NCI-H82 treated with DMSO at 0.1 percent for 48 hours (cell line): ENCODE measurements at regions not wholly inside any gene's neighbourhood (a gene's known extent, or its start where the extent isn't known, plus 50 kb on each side); places are given as distances from the start of the nearest gene placed in this dataset.
"Not testable (repeated sequence)": the region's sequence is repeated elsewhere in the genome, so short reads cannot be mapped to it uniquely, and the experiment has no call there.

ENCODE experiments used
- DNase-seq: peaks from one replicate; lab custom pipeline; 2025; ENCODE audit not compliant: unreplicated experiment; lab: John Stamatoyannopoulos, UW

DNA sequence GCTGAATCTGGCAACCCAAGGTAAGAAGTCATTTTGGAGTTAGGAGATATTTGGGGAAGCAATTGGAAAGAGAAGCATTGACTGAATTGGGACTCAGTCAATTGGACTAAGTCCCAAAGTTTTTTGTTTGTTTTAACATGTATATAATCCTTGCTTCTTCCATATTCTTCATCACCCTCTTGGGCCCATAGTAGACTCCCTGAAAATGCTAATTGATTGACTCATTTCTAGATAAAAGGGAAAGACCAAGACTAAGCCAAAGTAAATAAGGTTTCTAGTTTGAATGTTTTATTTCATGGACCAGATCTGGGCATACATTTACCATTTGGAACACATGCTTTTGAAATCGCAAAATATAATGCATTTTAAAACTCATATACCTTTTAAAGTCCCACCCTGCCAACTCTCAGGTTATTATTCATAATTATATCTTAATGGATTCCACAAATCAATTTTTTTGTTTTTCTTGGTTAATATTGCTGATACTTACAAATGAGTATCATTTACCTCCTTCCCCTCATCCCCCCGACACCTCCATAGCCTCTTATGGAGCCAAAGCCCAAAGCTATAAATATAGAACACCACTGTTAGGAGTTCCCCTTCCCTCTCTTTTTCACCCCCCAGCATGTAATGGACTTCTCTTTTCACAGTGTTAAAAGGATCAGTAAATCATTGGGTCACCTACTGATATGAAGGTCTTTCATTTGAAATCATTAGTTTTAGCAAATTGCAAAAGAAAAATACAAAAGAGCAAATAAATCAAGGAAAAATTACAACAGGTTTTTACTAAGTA, 674.0 kb upstream of the SOX9 start:
- no peak for DNase-seq

DNA sequence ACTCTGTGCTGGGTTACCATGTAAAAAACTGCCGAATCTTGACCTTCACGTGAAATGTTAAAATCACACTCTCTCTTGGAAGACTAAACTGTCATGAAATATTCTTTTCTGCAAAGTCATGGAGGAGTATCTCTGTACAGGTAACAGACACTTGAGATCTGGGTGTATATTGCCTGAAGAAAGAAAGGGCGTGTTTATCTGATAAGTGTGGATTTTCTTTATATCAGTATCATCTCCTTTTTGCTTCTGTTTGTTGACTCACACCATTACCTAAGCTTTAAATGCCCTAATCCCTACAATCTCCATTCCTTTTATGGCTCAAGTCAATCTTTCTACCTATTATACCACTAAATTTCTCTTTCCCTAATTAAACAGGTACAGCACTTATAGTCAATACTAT, 673.2 kb upstream of the SOX9 start:
- no peak for DNase-seq

DNA sequence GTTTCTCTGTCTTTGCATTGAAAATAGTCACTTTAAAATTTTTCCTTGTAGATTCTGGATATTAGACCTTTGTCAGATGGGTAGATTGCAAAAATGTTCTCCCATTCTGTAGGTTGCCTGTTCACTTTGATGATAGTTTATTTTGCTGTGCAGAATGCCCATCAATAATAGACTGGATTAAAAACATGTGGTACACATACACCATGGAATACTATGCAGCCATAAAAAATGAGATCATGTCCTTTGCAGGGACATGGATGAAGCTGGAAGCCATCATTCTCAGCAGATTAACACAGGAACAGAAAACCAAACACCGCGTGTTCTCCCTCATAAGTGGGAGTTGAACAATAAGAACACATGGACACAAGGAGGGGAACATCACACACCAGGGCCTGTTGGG, 670.2 kb upstream of the SOX9 start:
- DNase-seq = not testable (repeated sequence)

DNA sequence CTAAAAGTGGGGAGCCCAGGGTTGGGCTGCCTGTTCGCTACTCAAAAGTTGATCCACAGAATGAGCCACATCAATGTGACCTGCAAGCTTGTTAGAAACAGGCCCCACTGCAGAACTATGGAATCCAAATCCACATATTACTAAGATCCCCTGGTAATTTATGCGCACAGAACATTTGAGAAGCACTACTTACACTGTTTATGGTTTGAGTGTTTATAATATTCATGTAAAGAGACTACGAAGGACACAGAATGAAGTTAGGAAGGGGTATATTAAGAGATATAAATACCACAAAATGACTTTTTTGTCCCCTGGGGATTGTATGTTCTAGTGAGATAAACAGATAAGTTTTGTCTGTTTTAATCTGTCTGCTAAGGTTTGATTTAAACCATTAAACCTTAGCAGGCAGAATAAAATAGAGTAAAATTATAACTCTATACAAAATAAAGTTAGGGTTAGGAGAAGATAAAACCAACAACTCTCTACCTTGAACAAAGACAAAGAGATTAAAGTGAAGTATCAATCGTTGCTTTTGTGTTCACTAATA, 666.9 kb upstream of the SOX9 start:
- DNase-seq = no peak

DNA sequence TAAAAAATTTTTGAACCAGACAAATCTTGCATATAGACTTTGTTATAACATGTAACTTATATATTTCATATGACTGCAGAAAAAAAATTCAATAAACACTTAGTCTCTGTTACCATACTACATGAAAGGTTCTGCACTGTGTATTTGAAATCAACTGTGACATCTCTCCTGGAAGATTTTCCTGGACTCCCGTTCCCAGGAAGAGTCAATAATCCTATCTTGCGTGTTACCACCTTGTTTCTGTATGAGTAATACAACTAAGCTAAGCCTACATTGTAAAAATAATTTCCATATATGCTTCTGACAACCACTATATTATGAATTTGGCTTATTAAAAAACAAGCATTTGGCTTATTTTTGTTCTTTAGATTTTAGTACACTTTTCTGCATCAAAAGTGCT, 665.6 kb upstream of the SOX9 start:
- no peak for DNase-seq

DNA sequence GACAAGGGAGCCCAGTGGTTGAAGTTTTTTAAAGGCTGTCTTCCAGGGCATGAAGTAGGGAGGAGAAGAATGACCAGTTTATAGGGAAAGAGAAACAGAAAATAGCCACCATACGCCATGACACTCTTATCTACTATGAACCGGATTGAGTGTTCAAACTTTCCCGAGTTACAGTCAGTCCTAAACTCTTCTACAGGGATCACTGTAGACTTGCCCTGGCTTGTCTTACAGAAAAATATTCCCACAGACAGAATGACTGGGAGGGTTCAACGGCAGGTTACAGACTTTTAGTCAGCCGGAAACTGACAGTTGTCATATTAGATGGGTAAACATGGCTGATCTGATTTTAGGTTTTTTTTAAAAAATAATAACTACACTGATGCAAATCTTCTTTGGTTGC, 662.5 kb upstream of the SOX9 start:
- DNase-seq = no peak

DNA sequence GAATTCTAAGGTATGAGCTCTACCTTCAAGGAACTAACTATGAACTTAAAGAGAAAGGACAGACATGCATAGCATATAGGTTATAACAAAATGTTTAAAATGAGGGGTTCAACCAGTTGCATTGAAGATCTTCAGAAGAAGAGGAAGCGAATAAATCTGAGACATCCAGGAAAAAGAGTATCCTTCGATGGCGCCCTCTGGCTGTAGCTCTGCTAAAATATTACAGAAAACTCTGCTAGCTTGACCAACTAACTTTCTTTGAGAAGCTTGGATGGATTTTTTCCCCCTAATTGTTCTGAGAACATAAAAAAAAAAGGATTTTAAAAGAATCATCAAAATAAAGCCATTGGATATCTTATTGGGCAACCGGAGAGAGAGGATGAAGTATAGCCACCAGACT, 659.9 kb upstream of the SOX9 start:
- DNase-seq = no peak

DNA sequence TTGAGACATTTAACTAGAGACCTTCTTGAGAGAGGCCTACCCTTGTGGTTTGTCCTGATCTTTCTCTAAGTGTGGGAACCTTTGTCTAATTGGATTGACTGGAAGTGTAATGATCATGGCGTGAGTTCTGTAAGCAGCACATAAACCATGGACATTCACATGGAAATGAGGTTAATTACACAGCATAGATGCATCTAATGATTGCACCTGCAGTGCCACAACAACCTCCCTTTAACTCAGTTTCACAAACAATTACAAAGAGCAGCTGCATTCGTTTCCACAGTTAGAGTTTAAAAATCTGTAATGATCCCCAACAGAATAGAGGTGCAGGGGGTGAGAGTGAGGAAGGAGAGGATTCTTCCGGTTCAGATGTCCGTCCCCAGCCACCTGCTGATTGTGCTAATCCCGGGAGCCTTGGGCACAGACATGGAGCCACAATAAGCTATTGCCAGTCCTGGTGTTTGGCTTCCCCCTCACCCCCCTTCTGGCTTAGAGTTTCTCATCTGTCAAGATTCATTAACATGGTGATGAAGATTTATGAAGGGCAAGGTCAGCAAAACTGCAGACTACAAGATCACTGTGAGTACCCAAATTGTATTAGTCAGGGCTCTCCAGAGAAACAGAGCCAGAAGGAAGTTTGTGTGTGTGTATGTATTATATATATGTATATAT, 659.2 kb upstream of the SOX9 start:
- DNase-seq = no peak

DNA sequence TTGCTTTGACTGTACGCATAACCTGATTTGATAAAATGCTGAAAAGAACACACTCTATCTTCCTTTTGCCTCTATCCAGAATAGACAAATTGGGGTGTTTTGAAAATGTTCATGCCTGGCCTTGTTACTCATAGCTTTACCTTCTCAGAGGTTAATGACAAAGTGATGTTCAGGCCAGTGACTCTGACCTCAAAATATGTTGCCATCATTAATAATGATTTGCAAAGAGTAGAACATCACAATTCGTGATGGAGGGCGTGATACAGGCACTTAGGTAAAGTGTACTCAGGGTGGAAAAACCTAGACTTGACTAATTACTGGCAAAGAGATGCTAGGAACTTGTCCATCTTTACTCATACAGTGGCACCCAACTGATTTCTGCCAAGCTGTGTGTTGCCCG, 656.6 kb upstream of the SOX9 start:
- DNase-seq = no peak

DNA sequence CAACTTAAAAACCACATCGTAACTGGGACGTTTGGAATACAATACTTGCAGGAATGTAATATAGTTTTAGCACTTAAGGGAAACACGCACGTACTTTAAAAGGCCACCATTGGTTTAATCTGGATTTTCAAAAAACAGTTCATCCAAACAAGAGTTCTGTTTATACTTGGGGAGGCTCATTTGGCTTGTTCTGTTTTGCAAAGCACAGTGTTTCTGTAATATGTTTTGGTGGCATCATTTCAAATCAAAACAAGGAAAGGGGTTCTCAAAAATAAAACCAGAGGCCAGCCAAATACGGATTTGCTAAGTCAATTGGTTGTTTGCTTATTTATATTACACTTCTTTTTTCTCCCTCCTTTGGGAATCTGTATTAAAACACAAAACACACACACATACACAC, 656.1 kb upstream of the SOX9 start:
- no peak for DNase-seq

DNA sequence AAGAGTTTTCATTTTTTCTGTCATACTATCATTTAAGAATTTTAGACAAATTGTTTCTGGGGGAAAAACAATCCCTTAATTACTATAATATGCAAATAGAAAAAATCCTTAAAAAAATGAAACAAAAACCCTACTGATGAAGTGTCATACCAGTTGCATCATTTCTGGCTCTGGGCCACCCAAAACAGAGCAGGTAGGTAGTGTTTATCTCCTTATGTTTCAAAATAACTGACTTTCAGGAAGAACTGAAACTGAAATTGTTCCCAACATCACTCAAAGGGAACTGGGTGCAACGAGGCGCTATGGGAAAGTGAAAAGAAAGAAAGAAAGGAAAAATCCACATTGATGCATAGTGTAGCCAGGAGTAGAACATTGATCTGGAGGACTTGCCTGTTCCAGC, 653.1 kb upstream of the SOX9 start:
- no peak for DNase-seq

DNA sequence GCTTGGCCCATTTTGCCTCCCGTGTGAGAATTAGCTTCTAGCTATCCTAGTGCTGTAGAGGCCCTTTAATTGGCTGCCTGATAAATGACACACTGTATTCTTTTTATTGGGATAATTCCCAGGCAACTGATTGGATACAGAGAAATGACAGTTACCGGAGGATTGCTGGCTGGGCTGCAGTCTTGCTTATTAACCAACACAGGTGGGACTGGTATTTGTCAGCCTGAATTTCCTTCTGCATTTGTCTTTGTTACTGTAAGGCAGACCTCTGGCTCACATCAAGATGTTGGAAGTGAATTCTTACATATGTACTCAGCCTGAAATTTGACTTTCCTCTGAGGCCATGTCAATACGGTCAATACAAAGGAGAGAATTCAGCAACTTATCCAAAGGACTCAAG, 650.8 kb upstream of the SOX9 start:
- no peak for DNase-seq

DNA sequence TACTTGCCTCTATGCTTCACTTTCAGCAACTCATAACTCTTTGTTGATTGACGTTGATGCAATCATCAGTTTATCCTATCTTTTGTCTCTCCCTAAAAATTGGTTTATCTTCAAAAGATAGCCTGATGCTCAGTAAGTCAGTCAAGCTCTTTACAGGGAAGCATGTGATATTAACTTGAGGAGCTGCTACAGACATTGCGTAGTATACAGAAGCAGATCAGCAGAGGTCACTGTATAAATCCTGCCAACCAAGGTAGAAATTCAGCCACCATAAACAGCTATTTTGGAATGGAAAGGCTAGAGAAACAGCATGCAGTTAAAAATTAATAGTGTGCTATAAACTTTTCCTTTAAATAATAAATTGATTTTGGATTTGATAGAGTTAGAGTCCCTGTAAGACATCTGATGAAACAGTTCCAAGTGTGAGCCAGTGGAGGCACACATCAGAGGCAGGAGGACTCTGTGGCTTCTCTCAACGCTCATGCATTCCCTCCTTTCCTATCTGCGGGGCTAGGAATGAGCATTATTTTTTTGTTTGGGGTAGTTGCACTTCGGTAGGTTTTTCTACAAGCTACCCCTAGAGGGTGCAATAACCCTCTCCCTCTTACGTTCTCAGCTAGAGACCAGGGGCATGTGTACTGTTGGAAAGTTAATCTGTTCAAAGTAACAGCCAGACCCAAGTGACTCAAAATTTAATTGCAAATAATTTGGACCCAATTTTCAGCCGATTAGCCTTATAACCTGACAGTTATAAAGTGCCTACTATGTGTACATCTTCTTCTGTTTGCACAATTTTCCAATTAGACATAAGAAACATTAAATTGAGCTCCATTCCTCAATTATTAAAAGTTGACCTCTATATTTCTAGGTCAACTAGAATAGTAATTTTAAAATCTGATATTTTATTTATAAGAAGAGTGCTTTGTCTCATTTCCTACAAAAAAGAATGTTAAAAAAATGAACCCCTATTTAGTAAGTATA, 647.7 kb upstream of the SOX9 start:
- DNase-seq = no peak

DNA sequence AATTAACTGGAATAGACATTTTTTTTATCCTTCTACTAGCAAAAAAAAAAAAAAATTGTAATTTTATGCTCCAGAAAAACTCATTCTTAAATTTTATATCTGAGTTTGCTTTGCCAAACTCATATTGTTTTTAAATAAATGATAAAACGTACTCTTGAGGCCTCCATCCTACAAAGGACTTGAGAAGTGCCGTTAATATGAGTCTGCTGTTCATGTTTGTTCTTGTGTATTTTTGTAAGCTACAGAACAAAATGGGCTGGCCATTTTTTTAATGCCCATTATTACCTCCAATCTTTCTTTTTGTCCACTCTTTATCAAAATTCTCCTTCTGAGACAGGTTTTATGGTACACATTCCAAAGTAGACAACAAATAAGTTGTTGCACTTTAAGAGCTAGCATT, 643.5 kb upstream of the SOX9 start:
- DNase-seq = no peak

DNA sequence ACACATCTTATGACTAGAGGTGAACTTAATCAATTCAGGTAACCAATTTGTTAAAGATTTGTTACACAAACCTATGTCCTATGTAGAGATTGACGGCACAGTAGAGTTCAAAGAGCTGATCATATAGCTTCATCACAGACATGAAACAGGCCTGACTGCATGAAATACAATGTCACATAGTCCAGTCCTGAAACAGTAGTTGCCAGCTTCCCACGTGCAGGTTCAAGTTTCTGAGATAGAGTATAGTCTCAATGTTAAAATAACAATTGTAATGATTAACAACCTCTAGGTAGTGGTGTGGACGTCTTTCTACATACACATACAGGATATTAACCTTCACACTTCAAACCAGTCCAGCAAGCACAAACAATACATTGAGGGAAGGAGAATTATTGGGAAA, 640.7 kb upstream of the SOX9 start:
- no peak for DNase-seq

DNA sequence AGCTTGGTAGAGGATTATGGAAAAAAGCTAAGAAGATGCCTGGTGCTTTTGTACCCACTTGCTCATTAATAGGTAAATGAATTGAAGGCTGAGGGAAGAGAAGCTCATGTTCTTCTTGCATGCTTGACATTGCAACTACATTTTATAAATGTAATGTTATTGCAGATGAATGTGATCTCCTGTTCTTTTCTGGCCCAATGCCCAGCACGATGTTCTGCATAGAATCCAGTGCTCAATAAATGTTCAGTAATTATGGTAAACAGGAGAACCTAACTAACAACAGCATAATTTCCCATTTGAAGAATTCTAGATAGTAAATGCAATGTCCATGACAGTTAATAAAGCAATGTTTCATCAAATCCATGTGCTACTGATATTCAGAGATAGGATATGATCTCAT, 638.2 kb upstream of the SOX9 start:
- DNase-seq = no peak

DNA sequence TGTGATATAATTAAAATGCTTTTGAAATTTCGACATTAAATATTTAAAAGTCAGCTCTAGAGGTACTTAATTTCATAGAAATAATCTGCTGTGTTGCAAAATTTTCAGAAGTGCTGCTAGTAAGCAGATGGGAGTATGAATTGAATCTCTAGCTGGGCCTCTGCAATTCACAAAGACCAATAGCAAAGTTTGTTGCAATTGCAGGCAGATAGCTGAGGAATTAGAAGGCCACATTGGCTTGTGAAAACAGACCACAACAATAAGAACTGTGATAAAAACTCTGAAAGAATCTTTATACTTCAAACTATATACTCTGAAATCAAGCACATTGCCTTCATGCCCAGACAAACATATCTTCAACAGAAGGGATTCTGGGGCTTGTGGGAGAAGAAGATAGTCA, 636.3 kb upstream of the SOX9 start:
- no peak for DNase-seq

DNA sequence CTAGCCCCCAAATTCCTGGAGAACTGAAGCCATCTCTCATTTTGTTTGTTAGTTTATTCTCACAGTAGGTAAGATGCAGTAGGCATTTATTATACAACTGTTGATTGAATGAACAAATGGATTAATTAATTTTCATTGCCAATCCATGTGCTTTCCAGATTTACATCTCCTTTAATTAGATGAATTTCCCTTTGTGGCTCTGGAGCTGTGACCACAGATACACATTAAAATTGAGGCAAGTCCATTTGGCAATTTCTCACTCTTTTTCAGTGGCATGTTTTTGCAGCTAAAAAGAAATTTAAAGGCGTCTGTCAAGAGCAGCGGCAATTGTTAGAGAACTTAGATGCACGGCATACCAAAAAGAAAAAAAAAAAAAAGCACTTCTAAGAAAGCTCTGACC, 635.4 kb upstream of the SOX9 start:
- no peak for DNase-seq

DNA sequence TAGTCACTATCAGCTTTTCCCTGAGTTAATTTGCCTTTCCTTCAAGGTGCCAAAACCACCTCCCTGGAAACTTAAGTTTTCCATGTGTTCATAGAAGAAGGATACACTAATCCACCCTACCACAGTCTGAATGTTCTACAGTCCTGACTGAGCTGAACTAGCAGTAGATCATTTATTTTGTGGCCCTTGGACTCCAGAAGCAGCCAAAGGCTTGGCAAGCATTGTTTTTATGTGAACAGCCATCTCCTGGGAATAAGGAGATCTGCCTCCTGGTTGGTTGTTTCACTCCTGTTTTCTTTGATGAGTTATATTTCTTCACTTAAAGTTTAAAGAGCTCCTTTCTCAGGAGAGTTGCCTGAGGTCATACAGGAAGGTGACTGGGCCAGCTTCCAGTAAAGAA, 634.6 kb upstream of the SOX9 start:
- DNase-seq = no peak

DNA sequence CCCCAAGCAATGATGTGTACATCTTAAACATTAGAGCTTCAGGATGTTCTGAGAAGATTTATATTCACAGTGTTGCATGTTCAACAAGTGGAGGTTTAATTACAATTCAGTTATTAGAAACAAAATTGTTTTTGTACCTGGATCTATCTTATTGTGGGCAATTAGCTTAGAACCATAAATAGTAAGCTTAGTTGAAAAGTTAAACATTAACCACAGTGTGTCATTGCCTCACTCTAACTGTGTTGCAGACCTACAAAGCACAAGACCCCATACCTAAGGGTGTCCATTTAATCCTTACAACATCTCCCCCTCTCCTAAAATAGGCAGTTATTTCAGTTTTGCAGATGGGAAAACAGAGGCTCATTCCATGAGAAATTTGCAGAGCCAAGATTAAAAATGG, 632.0 kb upstream of the SOX9 start:
- no peak for DNase-seq

DNA sequence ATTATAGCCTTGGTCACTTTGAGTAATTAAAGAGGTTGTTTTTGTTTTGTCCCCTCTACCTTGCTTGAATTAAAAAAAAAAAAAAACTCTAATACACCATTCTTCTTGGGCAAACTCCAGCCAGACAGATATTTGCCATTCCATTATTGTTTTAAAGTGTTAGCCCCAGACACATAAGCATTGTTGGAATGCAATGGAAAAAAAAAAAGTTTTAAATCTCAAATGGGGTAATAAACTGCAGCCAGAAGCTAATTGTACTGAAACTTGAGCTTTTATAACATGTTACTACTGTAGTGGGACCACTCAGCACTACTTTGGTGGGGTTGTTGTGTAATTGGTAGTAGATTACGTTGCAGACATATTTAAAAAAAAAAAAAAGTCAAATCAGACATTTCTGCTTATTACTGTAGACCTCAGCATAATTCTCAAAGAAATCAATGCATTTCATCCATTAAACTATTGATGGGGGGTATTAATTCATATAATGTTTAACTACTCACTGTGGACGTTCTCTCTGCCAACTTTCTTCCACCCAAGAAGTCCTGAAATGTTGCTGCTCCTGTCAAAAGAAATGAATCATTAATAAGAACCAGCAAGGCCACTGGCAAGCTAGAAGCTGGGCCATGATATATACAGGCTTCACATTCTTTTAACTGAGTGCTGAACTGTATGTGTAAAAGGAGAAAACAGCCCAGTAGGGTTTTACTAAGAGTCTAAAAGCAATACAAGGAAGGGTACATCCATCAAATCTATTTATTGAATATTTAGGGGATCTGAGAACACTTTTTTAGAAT, 626.6 kb upstream of the SOX9 start:
- no peak for DNase-seq
